NCI-H2171 treated with DMSO at 0.1 percent for 48 hours (cell line): ENCODE measurements at regions not wholly inside any gene's neighbourhood (a gene's known extent, or its start where the extent isn't known, plus 50 kb on each side); places are given as distances from the start of the nearest gene placed in this dataset.
"Not testable (repeated sequence)": the region's sequence is repeated elsewhere in the genome, so short reads cannot be mapped to it uniquely, and the experiment has no call there.

Source experiments
- DNase-seq: peaks from one replicate; lab custom pipeline; 2025; lab: John Stamatoyannopoulos, UW

DNA sequence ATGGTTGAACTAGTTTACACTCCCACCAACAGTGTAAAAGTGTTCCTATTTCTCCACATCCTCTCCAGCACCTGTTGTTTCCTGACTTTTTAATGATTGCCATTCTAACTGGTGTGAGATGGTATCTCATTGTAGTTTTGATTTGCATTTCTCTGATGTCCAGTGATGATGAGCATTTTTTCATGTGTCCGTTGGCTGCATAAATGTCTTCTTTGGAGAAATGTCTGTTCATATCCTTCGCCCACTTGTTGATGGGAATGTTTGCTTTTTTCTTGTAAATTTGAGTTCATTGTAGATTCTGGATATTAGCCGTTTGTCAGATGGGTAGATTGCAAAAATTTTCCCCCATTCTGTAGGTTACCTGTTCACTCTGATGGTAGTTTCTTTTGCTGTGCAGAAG lies 155.0 kb upstream of the CNKSR2 start:
- not testable (repeated sequence) for DNase-seq

DNA sequence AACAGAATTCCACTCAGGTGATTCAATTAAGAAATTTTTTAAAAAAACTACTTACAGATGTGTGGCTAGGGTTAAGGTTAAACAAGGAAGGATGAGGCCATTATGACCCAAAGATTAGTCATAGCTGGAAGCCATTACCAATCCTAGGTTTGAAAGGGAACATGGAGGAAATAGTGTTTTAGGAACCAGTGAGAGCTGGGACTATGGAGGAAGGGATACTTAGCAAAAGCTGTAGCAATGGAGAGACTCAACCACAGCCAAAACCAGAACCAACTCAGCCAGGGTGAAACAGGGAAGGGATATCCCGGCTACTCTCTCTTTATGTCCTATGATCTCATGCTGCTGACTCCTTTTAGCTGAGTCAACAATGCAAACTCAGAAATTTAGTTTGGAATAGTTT lies 148.6 kb upstream of the CNKSR2 start:
- no peak for DNase-seq

GRCh38 chrX:21228974-21229373 lies 145.2 kb upstream of the CNKSR2 start:
- DNase-seq, result not testable (repeated sequence)

DNA sequence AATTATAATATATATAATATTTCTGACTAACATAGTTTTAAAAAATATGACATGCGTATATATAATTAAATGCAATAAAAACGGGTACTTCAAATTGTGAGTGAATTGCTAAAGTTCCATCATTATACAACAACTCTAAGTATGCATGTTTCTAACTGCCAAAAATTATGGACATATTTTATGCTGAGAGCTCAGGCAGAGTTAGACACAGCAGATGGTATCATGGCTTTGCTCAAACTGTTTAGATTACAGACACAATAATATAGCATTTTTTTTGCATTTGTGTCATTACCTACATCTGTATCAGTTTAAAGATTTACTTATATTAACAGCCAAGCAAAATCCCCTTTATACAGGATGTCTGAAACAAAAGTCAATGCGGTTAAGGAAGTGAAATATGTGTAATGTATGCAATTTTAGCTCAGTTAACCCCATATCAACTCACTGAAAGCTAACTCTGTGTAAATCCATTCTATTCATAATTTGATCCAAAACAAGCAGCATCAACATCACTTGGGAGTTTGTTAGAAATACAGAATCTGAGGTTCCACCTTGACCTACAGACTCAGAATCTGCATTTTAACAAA lies 119.1 kb upstream of the CNKSR2 start:
- peak; percentile 10 for DNase-seq

GRCh38 chrX:21266949-21267348 lies 107.3 kb upstream of the CNKSR2 start:
- DNase-seq, result no peak

- DNase-seq, result no peak
Observed at GRCh38 chrX:21276736-21277433, 97.3 kb upstream of the CNKSR2 start.

DNA sequence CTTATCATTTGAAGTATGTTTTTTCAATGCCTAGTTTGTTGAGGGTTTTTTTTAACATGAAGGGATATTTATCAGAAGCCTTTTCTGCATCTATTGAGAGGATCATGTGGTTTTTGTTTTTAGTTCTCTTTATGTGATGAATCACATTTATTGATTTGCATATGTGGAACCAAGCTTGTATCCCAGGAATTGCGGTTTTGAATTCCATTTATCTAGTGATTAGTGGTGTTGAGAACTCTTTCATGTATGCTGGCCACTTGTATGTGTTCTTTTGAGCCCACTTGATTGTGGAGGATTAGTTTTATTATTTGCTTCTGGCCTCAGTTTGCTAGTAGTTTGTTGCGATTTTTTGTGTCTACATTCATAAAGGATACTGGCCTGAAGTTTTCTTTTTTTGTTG lies 85.0 kb upstream of the CNKSR2 start:
- DNase-seq, result no peak

DNA sequence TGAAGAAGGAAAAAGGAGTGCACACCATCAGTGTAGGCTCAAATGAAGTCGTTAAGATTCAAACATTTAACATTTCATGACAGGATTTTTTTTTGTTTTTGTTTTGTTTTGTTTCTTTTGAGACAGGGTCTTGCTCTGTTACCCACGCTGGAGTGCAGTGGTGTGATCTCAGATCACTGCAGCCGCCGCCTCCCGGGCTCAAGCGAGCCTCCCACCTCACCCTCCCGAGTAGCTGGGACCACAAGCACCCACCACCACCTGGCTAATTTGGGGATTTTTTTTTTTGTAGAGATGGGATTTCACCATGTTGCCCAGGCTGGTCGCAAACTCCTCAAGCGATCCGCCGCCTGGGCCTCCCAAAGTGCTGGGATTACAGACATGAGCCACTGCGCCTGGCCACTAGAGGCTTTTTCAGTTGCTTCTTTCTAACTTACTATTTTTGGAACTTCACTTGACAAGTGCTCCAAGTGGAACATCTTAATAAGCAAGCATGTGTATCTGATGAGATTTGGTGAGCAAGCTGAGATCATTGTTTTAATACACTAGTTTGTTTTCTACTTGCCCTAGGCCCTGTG lies 78.9 kb upstream of the CNKSR2 start:
- no peak for DNase-seq

- no peak for DNase-seq
Observed at GRCh38 chrX:21305799-21306336, 68.3 kb upstream of the CNKSR2 start.

DNA sequence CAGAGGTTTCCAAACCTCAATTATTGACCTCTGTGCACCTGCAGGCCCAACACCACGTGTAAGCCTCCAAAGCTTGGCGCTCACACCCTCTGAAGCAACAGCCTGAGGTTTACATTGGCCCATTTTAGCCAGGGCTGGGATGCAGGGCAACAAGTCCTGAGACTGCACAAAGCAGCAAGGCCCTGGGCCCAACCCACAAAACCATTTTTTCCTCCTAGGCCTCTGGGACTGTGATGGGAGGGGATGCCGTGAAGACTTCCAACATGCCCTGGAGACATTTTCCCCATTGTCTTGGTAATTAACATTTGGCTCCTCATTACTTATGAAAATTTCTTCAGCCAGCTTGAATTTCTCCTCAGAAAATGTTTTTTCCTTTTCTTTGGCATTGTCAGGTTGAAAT lies 54.9 kb upstream of the CNKSR2 start:
- DNase-seq, result no peak
